T-helper 1 cell treated with Interleukin-12 subunit alpha and Interleukin-12 subunit beta and Interleukin-4 antibody, amounts not matched to agents 30 ng/mL and 1 ng/mL, for 36 hours (primary cell): ENCODE measurements at regions not wholly inside any gene's neighbourhood (a gene's known extent, or its start where the extent isn't known, plus 50 kb on each side); places are given as distances from the start of the nearest gene placed in this dataset.

Experiments used
- intact Hi-C: fragments of 100-400 bp; cut with micrococcal nuclease; formaldehyde crosslinking; loops from one replicate; pipeline ENCODE4 v1.15.1; 2024

DNA sequence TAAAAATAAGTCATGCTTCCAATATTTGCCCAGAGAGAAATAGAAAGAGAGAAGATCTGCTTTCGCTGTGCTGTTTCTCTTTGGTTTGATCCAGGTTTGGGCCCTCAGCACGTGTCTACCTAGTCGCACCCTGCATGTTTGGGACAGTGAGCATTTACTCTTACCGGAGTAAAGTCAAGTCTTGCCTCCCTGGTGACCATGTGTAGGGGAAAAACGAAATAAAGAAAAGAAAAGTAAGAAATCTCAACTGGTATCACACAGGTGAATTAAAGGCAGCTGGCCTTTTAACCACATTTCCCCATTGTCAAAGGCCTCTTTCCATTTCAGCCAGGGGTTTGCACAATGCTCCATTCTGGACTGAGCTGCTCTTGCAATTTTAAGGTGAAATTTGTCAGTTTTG is 619.4 kb downstream of the VRK1 start:
- intact Hi-C loops: no loop called here

DNA sequence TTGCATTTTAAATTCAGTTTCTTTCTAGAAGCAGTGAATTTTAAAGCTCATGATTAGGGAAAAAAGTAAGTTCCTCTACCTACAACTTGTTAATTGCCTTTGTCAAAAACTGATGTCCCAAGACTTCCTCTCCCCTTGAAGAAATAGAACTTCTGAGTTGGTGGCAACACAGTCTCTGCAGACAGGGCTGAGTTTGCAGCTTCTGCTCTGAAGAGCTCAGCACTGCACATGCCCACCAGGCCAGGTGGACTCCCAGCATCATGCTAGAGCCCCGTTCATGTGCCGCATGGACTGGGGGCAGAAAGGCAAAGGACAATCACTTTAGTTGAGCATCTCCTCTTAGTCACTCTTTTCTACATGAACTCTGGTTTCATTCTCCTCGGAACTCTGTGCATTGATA is 620.1 kb downstream of the VRK1 start:
- intact Hi-C loops: no loop called here

DNA sequence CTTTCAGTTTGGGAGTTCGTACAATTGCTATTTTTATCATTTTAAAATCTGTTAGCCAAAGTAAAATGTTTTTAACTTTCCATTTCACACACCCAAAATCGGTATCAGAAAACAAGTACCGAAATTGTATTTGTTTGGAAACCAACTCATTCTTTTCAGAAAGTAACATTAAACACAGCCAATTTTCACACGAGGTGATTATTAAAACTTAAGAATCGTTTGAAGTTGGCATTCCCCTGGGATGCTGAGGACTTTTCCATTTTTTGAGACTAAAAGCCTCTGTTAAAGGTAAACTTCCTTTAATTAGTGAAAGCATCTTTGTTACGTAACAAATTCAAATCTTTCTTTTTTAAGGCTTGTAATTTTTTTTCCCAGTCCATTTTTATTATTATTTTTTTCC is 623.0 kb downstream of the VRK1 start:
- intact Hi-C loops: no loop called here

DNA sequence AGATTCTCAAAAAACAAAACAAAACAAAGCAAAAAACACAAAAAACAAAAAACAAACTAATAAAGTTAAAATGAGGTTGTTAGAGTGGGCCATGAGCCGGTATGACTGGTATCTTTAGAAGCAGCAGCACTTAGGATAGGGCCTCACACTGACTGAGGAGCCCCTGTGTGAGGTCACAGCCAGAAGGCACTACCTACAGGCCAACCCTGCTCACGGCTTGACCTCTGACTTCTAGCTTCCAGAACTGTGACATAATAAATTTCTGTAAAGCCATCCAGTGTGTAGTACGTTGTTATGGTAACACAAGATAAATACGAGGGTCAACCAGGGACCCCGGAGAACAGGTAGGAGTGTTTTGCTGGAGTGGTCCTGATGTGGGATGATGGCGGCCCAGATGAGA is 629.6 kb downstream of the VRK1 start:
- intact Hi-C loops: no loop called here

- intact Hi-C loops: no loop called here
These were observed 631.7 kb downstream of the VRK1 start for GRCh38 chr14:97428808-97429440.

DNA sequence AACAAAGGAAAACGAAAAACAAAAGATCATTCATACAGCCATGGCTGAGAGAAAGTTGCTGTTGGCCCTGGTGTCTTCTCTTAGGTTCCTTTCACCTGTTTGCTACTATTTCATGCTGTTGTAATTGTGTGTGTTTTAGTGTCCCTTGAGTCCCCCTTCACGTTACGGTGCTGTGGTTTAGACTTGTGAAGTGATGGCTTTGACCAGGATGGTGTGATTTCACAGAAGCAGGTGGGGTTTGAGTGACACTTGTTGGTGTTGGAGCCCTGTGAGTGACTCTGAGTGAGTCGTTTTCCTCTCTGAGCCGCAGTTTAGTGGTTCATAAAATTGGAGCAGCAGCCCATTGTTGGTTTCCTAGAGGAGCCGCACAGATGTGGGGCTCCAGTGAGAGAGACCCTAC is 635.4 kb downstream of the VRK1 start:
- intact Hi-C loops: no loop called here

- intact Hi-C loops: loop anchor here (1.0 kb wide), 2 partner anchors 15 to 33 kb away; no protein-coding TSS in a partner anchor
These were observed 644.7 kb downstream of the VRK1 start for GRCh38 chr14:97441740-97442362.

- intact Hi-C loops: loop anchor here (1.0 kb wide), 2 partner anchors 15 to 33 kb away; no protein-coding TSS in a partner anchor
These were observed 645.2 kb downstream of the VRK1 start for GRCh38 chr14:97442363-97442762.

- intact Hi-C loops: no loop called here
These were observed 646.2 kb downstream of the VRK1 start for GRCh38 chr14:97443412-97443811.

DNA sequence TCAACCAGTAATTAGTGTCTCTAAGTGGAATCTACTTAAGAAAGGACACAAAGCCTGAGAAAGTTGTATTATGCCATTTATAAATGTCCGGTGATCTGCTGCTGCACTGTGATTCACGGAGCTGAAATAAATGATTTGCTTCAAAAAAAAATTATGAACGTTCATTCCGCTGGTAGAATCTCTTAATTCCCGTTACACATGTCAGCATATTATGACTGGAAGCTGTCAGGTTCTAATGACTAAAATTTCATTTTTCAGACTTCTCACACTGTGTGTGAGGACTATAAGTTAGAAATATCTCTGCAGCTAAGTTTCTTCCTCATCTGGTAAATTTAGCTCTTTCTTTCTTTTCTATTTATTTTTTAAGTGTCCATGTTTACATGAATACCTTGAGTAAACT is 647.1 kb downstream of the VRK1 start:
- intact Hi-C loops: no loop called here

DNA sequence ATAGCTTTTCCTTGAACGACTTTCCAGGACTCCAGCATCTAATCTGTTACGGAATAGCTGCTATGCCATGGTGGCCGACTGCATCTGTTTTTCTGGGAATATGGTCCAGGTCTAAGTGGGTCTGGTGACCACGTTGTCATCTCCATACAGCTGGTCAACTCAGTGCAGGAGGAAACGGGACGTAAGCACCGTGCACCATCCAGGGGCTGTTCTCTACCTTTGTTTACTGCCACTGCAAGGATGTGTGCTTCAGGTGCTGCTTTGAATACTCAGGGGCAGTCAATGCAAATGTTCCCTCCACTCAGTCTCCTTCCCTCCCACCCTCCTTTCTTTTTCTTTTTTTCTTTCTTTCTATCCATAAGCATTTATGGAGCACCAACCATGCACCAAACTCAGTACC is 648.2 kb downstream of the VRK1 start:
- intact Hi-C loops: no loop called here

GRCh38 chr14:97446087-97446486 is 648.9 kb downstream of the VRK1 start:
- intact Hi-C loops: no loop called here

DNA sequence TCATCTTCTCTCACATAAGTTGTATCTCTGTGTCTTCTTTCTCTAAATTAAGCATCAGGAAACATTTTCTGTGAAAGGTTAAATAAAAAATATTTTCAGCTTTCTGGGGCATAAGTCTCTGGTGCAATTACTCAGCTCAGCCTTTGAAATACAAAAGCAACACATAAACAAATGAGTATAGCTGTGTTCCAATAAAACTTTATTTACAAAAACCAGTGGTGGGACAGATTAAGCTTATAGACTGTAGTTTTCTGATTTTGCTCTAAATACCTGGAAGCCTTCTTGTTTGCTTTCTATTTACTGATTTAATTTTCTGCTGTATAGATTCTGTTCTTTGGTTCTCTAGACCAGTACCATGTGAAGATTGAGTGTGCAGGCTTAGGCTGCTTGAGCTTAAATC is 655.1 kb downstream of the VRK1 start:
- intact Hi-C loops: loop anchor here (10.0 kb wide), 1 partner anchor 1732 kb away; no protein-coding TSS in a partner anchor

DNA sequence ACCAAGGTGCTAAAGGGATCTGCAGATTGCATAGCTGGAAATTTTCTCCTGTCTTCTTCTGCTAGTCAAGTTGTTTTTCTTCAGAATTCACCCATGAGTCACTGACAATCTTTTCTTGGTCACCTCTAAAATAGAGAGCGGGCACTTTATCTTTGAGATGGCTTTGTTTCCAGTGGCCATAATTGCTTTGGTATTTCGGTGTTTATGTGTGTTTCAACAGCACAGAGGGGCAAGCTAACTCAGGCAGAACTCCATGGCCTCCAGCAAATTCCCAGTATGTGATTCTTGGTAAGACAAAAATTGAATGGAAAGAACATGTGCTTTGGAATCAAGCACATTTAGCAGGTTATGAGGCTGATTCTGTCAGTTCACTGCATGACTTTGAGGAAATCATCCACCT is 656.8 kb downstream of the VRK1 start:
- intact Hi-C loops: loop anchor here (10.0 kb wide), 1 partner anchor 1731 kb away; no protein-coding TSS in a partner anchor

GRCh38 chr14:97456462-97456861 is 659.3 kb downstream of the VRK1 start:
- intact Hi-C loops: loop anchor here (5.0 to 10.0 kb wide), 9 partner anchors 266 to 1728 kb away; partner anchors contain the start of gene PAPOLA

DNA sequence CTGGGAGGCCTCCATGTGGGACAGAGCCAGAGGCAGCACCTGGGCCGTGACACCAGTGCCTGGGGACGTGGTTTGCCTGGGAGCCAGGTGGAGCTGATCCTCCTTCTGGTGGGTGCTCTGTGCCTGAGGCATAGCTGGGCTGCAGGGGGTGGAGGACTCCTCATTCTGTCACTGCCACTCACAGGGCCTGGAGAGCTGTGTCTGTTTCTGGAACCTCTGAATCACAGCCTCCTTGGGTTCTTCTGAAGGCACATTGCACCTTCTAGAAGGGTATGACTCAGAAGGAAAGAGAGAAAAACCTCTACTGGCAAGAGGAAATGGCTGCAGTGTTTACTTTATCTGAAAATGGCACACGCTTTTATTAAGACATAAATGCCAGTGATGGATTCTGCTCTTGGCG is 659.8 kb downstream of the VRK1 start:
- intact Hi-C loops: loop anchor here (1.0 to 10.0 kb wide), 11 partner anchors 15 to 1728 kb away; partner anchors contain the start of gene PAPOLA

GRCh38 chr14:97457575-97458085 is 660.4 kb downstream of the VRK1 start:
- intact Hi-C loops: loop anchor here (1.0 to 10.0 kb wide), 16 partner anchors 15 to 1815 kb away; partner anchors contain the start of genes BCL11B and PAPOLA

DNA sequence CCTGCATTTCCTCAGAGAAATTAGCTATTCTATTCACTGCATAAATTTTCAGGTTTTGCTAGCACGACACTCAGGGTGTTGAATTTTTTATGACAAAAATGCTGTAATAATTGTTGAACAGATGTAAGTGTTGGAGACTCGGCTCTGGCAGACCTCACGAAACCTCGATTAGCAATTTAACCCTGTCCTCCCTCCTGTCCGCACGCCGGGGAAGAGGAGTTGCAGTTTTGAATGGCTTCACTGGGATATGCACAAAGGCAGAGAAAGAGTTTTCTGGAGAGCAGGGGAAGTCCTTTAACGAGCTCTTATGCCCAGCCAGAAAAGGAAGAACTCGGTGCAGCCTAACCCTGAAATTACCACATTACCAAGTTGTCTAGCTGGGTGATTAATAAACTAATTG is 661.1 kb downstream of the VRK1 start:
- intact Hi-C loops: loop anchor here (1.0 to 10.0 kb wide), 14 partner anchors 49 to 1815 kb away; partner anchors contain the start of genes BCL11B and PAPOLA

DNA sequence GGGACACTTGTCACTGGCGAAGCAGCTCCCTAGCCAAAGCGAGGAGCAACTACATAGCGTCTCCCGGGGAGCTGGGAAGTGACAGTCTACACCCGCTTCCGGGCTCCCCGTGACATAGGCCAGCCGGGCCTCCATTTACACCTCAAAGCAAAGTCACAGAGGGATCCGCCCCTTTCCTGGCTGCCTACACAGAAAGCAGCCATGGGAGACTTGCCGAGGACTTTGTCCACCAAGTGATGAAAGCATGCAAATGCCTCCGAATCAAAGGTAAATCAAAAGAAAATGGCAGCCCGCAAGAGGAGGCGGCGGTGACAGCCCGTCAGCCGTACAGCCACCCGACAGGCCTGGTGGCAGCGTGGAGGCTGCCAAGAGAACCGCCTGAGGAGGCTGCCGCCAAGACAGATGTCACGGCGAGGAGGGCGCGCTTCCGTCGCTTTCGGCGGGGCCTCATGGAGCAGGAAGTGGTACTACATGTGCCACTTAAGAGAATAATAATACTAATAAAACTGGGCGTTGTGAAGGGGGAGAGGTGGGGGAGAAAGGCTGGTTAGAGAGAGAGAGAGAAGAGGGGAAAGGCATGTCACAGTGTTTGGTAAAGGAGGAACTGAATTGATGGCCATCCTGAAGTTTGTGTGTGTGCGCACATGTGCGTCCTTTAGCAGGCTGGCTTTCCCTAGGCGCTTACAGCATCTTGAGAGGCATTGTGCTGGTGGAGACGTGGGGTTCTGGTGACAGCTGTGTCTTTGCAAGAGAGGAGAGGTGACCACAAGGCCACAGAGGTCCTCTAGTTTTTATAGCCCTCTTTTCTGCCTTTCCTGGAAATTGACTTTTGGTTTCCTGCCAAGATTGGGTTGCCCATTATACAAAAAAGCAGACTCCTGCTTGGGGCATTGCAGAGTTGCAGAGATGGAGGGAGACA is 661.7 kb downstream of the VRK1 start:
- intact Hi-C loops: loop anchor here (1.0 to 10.0 kb wide), 14 partner anchors 50 to 1814 kb away; partner anchors contain the start of genes BCL11B and PAPOLA

GRCh38 chr14:97462081-97462480 is 664.9 kb downstream of the VRK1 start:
- intact Hi-C loops: no loop called here

- intact Hi-C loops: no loop called here
These were observed 671.0 kb downstream of the VRK1 start for GRCh38 chr14:97468220-97468619.
